Activated CD4-positive, CD25-positive, alpha-beta regulatory T cell treated with anti-CD3 and anti-CD28 coated beads, Interleukin-2, amount 50 U/mL, for 16 hours (primary cell): ENCODE measurements at regions not wholly inside any gene's neighbourhood (a gene's known extent, or its start where the extent isn't known, plus 50 kb on each side); places are given as distances from the start of the nearest gene placed in this dataset.

Source experiments
- DNase-seq: peaks from one replicate; pipeline ENCODE4 v3.0.0-alpha.2; 2020; ENCODE audit warnings: low read depth, low spot score

DNA sequence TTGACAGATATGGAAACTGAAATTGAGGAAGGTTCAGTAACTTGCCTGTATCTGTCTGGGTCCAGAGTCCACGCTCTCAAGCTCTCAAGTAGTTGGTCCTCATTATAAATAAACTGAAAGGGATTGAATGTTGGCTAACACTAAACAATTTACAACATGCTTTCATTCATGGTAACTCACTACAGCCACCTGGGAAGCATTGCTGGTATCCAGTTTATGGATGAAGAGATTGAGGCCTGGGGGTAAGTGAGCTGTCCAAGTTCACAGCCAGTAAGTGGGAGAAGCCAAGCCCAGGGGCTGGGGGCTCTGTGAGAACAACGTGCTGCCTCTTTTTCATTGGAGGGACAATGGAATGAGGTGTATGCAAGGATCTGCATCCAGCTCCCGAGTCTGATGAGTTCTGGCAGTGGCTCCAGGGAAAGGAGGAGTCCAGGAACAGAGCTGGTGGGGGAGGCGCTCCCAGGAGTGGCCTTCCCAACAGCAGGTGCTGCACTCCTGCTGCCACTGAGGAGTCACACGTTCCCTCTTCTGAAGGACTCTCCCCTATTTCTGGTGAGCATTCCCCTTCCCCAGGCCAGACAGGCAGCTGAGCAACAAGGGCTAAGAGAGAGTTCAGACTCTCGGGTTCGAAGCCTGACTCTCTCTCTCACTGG, 175.8 kb downstream of the CSNK2A3 start:
- DNase-seq, result no peak

DNA sequence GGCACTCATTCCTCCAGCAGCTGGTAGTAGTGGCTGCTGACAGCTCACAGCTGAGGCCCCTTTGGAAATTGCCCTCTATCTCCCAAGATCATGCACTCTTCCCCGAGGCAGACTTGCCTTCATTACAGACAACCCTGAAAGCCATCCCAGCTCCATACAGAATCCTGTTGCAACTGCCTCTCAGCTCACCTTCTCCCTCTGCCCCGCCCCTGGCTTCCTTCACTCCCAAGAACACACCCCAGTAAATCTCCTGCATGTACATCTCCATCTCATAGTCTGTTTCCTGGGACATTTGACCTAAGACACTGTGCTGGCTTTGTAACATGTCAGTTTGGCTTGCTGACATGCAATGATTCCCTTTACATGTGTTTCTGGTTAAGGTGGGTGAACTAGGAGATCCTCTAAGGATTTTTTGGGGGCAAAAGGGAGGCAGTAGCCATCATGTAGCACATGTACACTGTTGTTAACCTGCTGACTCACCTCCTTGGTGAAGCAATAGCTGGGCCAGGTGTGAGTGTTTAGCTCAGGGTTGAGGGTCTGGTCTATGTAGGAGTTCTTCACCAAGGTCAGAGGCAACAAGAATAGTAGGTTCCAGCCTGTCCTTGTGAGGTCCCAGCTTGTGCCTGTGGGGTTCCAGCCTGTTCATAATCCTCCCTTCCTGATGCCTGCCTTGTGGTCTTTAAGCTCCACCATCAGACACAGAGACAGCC, 179.6 kb downstream of the CSNK2A3 start:
- DNase-seq, result no peak

DNA sequence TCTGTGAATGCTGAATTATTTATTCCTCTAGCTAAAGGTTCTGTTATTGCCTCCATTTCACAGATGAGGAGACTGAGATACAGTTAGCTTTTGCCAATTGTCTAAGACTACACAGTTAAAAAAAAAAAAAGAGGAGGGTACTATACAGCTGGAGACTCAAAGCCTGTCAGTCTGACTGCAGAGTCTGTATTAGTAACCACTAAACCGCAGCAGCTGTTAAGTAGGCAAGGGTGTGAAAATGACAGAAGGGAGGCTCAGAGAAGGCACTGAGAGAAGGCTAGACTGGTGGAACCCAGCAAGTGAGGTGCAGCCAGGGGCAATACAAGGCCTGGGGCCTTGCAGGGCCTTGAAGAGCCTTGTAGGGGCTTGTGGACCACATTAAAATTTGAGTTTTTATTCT, 181.2 kb downstream of the CSNK2A3 start:
- no peak for DNase-seq

DNA sequence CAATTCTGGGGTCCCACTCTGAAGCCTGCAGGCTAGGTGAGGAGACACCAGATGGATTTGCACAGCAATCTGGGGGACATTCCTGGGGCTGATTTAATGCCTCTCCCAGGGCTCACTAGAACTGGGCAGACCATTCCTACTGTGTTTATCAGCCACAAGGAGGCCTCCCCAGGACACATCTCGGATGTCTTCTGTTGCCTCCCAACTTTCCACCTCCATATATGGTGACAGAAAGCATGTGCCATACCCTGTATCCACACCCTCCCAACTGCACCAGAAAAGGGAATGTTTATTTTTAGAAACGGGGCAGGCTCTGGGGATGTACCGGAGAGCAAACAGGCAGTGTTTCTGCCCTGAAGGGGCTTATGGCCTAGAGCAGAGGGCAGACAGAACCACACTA, 181.8 kb downstream of the CSNK2A3 start:
- no peak for DNase-seq

DNA sequence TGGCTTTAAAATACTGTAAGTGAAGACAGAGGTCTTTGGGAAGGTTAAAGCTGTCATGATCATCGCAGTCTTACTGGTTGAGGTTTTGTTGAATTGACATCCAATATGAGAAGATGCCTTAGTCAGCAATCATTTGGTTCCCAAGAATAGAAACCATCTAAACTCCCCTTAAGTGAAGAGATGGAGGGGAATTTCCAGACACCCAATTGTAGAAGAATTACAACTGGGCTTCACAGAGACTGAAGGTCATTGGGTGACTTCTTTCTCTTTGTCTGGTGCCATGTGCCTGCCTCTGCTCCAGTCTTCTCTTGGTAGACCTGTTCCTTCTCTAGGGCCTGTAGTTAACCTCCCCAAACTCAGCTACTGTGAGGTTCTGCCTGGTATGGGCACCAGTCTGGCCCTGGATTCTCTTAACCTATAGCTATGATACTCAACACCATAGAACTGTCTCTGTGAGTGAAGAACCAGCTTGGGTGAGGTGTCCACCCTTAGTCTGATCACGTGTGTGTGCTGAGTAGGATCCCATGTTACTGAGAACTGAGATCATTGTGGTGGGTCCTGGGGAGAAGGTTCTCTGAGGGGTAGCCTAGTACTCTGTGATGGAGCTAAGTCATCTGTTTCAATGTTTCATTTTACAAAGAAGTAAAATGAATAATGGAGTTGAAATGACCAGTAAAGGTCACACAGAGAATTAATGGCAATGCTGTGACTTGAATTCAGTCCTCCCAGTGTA, 182.5 kb downstream of the CSNK2A3 start:
- DNase-seq, result no peak

DNA sequence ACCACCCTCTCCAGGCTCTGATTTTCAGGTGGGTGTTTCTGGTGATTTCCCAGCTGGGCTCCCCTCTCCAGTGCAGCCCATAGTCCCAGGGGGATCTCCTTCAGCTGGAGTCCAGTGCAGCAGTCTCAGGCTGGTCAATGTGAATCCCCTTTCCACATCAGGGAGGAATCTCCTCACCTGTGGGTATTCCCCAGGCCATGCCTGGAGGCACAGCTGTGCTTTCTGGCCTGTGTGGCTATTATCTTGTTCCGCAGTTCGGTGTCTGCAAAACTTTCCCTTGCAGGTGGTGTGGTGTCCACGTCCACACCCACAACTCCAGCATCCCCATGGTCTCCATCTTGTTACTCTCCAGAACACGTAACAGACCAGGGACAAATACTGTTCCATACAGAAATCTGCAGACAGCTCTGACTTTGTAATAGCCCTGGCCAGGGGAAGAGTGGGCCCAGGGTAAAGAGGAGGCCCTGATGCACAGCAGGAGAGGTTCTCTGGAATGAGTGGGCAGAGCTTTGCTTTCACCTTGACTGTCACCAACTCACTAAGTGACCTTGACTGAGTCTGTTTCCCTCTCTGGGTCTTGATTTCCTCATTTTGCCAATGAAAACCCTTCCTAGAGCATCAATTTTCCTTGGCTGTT, 183.2 kb downstream of the CSNK2A3 start:
- no peak for DNase-seq

DNA sequence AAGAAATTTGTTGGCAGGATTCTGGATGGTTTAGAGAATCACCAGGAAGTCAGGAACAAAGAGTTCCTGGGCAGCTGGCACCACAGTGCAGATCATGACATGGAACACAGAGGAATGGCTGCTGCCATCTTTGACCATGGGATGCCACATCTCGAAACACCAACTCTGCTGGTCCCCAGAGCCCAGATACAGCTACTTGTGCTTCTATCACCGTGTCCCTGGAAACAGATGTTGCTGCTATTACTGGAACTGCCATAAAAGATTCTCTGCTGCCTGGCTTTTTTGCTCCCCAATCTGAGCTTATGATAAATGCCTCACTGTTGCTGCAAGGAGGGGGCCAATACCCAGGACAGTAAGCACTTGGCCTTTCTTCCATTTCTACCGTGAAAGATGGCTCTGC, 185.2 kb downstream of the CSNK2A3 start:
- DNase-seq, result no peak

DNA sequence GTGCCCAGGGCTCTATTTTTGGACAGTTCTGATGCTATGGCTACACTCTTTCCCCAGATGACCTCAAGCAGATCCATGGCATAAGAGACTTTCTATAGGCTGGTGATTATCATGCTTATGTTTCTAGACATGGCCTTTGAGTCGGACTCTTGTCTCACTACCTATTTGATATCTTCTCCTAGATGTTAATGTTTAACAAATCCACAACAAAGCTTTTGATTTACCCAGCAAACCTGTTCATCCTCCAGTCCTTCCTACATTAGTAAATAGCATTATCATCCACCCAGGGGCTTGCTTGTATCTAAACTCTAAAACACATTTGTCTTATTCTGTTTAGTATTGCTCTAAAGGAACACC, 188.7 kb downstream of the CSNK2A3 start:
- no peak for DNase-seq

DNA sequence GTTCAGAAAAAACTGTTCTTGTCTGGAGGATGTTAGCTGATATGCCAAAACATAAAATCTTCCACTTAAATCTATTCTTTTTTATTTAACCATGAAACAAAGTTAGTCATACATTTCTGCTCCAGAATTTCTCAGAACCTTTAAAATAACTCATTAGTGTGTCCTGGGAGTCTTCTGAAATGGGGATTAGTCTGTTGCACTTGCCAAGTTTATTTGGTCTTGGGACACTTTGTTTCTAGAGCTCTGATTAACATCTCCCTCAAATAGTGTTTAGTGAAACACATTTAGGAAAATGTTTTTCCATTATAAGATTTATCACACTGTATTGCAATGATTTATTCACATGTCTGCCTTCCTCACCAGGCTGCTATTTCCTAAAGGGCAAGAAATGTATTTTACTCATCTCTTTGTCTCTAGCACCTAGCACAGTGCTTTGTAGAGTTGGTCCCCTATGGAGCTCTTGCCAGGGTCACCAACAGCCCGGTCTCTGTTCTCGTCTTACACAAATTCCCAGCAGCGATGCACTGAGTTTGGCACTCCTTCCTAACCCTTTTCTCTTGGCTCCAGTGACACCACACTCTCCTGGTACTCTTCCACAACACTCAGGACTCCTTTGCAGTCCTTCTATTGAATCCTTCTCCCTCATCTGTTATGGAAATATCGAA, 189.2 kb downstream of the CSNK2A3 start:
- DNase-seq, result no peak

DNA sequence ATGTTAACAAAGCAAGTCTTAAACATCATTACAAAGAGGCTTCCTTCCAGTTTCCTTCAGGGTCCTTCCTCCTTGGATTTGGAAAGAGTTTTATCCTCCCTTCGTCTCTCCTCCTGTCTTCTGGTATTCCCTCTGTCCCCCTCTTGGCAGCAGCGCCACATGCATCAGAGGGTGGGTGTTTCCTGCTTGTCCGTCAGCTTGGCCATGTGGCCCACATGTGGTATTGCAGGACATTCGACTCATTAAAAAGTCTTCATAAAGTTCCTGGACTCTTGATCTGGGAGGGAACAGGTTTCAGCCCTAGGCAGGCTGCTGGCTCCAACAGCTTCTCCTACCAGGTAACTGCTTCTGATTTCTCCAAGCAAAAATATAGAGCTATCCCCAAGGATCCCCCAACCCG, 189.8 kb downstream of the CSNK2A3 start:
- DNase-seq, result no peak

DNA sequence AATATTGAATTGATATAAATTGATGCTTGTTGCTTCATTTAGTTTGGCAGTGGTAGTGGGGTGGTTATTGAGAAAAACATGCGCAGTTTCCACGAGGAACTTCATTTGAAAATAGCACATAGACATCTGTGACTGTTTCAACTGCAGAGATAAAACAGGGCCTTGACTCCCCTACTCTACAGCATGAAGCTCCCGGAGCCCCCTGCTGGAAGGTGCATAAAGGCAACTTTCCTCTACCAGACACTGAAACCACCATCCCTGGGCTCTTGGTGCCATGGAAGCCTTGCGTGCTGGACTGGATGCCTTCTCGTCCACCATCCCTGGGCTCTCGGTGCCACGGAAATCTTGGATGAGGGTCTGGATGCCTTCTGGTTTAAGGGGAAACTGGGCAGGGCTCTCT, 195.9 kb downstream of the CSNK2A3 start:
- DNase-seq, result no peak

DNA sequence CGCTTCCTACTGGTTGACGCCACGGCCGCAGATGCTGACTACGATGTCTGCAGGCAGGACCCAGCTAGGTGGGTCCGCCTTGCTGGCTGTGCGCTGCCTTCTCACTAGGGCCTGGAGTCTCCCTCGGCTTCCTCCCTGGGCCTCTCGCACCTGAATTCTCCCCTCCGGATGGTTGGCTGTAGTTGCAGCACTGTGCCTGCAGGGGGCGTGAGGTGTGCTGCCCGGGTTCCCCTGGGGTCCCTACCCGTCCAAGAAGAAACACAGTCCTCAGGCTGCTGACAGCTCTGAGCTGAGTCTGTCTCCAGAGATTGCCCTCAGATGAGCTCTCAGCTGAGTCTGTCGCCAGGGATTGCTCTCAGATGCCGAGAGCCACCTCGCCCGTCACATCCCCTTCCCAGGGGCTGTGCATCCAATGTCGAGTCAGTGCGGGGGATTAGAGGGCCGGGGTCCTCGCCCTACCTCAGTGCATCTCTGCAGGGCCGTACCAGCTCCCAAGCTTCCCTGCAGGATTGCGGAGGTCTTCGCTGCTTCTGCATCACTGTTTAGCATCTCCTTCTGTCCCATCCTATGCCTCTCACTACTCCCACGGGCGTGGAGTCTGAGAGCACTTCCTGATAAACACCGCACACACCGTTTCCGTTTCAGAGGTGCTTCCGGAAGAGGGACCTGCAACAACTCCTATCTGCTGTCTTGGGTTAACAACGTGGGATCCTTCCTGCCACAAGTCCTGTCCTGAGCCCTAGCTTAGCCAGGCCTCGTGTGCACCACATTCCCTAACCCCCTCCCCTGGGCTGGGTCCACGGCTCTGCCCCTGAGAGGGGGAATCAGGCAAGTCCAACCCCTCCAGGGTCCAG, 196.9 kb downstream of the CSNK2A3 start:
- DNase-seq, result no peak

DNA sequence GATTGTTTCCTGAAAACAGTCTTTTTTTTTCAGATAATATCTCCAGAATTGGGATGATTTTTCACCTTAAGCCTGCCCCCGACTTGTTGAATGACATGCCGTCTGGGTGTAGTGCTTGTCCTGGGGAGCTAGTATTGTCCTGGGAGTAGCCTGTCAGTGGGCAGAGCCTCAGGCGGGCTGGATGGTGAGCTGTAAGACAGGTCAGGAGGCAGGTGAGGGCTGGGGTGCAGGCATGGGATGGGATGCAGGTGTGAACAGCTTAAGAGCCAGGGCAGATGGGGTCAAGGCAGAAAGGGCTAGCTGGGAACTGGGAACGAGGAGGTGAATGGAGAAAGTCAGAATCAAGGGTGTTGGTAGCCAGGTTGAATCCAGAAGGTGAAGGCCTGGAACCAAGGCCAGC, 200.2 kb downstream of the CSNK2A3 start:
- DNase-seq, result no peak

DNA sequence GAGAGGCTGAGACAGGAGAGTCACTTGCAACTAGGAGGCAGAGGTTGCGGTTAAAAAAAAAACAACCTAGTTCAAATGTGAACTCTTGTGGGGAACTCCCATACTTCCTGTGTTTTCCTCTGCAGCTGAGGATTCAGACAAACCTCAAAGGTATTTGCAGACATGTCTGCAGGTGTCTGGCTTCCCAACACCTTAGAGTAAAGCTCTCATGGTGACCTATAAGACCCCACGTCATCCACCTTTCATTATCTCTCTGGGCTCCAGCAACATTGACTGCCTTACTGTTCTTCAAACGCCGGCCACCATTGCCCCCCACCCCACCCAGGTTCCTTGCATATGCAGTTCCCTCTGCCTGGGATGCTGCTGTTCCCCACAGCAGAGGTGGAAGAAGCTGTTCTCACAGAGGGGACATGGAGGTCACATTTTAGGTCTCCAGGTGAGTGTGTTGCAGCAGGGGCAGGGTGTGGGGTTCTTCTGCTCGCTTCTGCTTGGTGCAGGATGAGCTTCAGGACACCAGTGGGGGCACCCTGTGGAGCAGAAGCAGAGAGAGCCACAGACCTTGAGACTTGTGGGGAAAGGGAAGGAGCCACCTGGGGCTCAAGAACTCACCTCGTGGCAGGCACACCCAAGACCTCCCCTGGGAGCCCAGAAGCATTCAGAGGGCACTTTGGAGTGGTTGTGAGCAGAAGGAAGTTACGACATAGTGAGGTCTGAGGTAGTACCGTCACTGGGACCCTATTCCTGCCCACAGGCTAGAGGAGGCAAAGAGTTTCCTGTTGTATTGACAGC, 203.2 kb downstream of the CSNK2A3 start:
- DNase-seq, result no peak

DNA sequence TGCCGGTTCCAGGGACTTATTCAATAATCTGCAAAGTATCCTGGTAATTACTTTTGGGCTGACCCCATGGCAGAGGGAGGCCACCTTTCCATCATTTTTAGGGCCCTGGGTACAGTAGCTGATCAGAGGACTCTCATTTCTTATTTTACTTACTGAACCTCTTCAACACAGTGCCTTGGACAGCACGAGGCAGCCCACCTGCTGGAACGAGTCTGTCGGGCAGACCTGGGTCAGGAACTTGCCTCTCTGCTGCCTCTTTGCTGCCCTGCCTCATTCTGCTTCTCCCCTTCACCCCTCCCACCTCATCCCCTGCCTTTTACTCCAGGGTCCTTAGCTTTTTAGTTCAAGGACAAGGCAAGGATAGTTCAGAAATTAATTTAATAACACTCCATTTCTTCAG, 204.5 kb downstream of the CSNK2A3 start:
- no peak for DNase-seq

DNA sequence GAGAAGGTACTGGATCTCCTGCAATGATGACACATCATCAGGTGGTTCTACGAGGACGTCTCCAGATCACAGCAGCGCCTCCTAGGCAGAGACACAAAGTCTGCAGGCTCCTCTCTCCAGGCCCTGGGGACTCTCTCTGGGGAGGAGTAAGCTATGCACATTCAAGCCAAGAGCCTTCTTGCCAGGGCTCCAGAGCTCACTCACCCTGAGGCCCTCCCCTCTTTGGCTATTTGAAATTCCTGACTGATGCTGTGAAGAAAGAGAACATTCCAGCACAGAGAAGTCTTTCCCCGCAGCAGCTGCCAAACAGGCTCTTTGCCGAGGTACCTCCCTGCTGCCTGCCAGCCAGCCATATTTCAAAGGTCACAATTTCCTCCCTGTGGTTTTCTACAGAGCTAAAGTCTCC, 204.9 kb downstream of the CSNK2A3 start:
- no peak for DNase-seq

DNA sequence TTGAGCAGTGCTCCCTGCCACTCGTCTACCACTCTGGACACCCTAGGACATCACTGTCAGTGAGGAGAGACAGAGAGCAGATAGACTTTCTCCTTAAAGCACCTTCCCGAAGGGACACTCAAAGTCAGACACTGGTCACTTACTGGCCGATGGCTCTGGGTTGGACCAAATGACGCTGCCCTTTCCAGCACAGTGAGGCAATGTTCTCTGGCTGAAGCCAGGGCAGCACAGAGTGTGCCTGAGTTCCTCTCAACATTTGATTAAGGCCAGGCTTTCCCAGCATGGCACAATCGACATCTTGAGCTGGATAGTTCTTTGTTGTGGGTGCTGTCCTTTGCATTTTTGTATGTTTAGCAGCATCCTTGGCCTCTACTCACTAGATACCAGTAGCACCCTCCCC, 206.2 kb downstream of the CSNK2A3 start:
- DNase-seq, result no peak

DNA sequence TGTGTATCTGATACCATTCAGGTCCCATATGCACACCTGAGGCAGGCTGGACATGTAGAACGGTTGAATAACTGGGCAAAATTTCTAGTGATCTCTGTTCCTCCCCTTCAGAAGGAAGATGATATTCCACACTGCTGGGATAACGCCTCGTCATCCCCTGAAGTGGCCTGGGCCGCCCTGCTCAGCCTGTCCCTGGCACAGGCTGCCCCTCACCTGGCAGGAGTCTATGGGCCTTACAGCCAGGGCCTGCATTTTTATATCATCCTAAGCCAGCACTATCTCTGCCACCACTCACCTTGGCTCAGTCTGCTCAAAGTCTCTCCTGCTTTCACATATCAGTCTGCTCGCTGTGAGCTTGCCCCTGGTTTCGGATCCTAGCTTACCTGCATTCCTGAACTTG, 209.2 kb downstream of the CSNK2A3 start:
- no peak for DNase-seq

DNA sequence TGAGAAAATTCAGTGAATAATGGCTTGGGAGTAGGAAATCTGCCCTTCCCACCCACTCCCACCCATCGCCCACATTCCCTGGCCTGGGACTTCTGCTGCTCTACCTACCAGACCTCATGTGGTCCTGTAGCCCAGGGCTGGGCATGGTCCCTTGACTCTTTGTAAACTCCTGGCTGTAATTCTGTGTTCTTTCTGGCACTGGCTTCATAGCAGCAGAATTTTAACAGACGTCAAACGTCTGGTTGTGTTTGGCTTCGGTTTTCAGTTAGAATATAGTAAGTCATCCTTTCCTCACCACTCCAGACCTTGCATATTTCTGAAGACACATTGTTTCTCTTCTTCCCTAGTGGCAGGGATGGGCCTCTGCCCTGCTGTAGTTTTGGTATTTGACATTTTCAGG, 210.6 kb downstream of the CSNK2A3 start:
- DNase-seq, result no peak

DNA sequence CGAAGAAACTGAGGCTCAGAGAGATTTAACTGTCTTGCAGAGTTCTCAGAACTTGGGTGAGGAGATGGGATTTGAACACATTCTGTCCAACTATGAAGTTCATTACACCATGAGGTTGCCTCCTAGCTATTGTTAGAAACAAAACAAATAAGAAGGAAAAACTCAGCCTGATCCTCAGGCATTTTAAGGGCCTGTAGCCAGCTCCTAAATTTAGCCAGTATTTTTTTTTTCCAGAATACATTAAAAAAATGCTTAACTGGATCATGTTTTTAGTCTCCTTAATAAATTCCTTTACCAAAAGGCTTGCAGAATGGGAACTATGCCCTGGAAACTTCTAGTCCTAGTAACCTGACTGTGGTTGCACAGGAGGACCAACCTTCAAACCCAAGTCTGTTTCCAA, 212.0 kb downstream of the CSNK2A3 start:
- no peak for DNase-seq
